ENCODE measurements at regions not wholly inside any gene's neighbourhood (a gene's known extent, or its start where the extent isn't known, plus 50 kb on each side); places are given as distances from the start of the nearest gene placed in this dataset.

DNA sequence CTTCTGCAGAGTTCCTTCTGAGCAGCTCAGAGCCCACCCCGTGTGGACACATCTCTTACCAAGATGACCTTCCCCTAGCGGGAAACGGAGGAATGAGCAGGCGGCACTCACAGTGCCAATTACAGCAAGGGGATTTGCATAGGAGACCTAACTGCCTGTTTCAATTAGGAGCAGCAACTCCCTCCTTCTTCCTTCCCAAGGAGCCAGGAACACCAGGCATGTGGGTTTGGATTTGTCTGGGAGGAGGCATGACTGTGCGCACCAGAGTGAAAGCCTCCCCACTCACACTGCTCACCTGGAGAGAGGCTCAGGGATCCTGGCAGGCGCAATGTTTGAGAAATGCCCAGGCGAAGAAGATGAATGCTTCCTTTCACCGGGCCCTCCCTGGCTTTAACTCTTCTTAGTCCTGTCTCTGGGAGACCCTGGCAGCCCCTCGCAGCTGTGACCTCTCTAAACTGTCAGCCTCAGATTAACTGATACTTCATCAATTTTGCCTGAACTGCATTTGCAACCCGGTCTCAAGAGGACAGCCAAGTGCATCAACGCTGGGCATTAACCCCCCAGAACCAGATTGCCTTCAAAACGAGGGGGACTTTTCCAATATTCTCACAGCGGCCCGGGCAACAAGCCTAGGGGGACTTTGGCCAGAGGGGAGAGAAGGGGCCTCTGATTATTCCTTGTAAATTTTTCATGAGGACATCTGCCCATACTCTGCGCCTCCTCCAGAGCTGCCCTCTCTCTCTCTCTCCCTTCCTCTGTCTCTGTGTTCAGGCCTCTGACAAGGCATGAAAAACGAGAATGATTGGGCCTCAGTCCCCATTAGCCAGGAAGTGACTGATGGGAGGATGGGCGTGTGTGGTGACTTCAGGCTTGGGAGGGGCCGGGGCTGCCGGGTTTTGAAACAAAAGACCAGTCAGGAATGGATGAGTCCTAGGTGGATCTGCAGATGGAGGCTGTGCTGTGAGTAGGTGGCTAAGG is 93.8 kb downstream of the CMPK2 start:
- Histone ChIP-seq H3K27ac (ENCODE audit: low read length in 2 of 2) (no peak overlapping the region), H3K4me2 (replicated peaks; ENCODE audit: low read depth, low read length, poor library complexity, severe bottlenecking) (no peak overlapping the region), H3K9ac (ENCODE audit: low read length) (no peak overlapping the region), H3K27me3 (replicated peaks in 1 of 4; ENCODE audit: control extremely low read depth in 1 of 4, control insufficient read depth in 3 of 4, insufficient read depth in 4 of 4, low read length in 3 of 4) (peaks cover 0 to 5% (median 0%) of the 10 kb centered on the region in 4 experiments), H3K9me3 (ENCODE audit: control extremely low read depth in 1 of 3, control insufficient read depth in 2 of 3, insufficient read depth in 1 of 3, low read length in 2 of 3) (no peaks in the 10 kb centered on the region), H4K20me1 (ENCODE audit: control insufficient read depth, insufficient read depth, low read length, poor library complexity, severe bottlenecking) (no peaks in the 10 kb centered on the region), H2AFZ (ENCODE audit: insufficient read depth, low read depth, low read length, poor library complexity, severe bottlenecking) (no peak overlapping the region), H3K79me2 (ENCODE audit: control insufficient read depth, insufficient read depth, low read length) (no peaks in the 10 kb centered on the region), H3K36me3 (replicated peaks in 1 of 2; ENCODE audit: control extremely low read depth in 1 of 2, control insufficient read depth in 1 of 2, extremely low read depth in 1 of 2, insufficient read depth in 2 of 2, low read length in 1 of 2) (no peaks in the 10 kb centered on the region), H3K4me3 (ENCODE audit: control extremely low read depth in 1 of 5, extremely low read depth in 1 of 5, insufficient read depth in 1 of 5, low read depth in 2 of 5, low read length in 4 of 5) (no peak overlapping the region), H3K4me1 (ENCODE audit: control insufficient read depth in 2 of 2, insufficient read depth in 2 of 2, low read length in 2 of 2) (peaks cover 3 to 5% of the 10 kb centered on the region in 2 donors)
- H3K4me3 Mint-ChIP-seq: no peak overlapping the region
- 76% methylated on average over 12 of the region's 19 CpGs for WGBS (ENCODE audit: insufficient coverage)
- no peak overlapping the region for H3K27ac Mint-ChIP-seq
- no peak for ATAC-seq (ENCODE audit: low read depth)
- TF ChIP-seq EZH2 (IDR thresholded peaks at IDR 0.05; ENCODE audit: borderline replicate concordance, insufficient read depth, low read depth, low read length, poor library complexity, severe bottlenecking) (no peak), CTCF (IDR thresholded peaks at IDR 0.05) (no peak)
- intact Hi-C loops (cut with micrococcal nuclease): no loop called here
- H3K4me1 Mint-ChIP-seq: peaks cover 12% of the 10 kb centered on the region
- DNase-seq: no peak
- H3K9me3 Mint-ChIP-seq (ENCODE audit: insufficient read depth): no peaks in the 10 kb centered on the region
- peaks cover 20% of the 10 kb centered on the region for H3K27me3 Mint-ChIP-seq
- POLR2A ChIA-PET: no interaction called here
- CTCF ChIA-PET: interaction anchor here (1.2 to 2.3 kb wide), 5 partner anchors 9 to 22 kb away, joined by 3 to 6 read pairs (median 5); no protein-coding TSS in a partner anchor

All from B cell (primary cell).